ENCODE measurements at regions not wholly inside any gene's neighbourhood (a gene's known extent, or its start where the extent isn't known, plus 50 kb on each side); places are given as distances from the start of the nearest gene placed in this dataset.

GRCh38 chr5:17089001-17089400 lies 128.4 kb upstream of the BASP1 start (continued):
- TF ChIP-seq, protein P1, sequence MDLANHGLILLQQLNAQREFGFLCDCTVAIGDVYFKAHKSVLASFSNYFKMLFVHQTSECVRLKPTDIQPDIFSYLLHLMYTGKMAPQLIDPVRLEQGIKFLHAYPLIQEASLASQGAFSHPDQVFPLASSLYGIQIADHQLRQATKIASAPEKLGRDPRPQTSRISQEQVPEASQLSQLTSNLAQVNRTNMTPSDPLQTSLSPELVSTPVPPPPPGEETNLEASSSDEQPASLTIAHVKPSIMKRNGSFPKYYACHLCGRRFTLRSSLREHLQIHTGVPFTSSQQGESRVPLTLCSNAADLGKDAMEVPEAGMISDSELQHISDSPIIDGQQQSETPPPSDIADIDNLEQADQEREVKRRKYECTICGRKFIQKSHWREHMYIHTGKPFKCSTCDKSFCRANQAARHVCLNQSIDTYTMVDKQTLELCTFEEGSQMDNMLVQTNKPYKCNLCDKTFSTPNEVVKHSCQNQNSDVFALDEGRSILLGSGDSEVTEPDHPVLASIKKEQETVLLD (IDR thresholded peaks at IDR 0.05) = no peak
- TF ChIP-seq SMAD2 (IDR thresholded peaks at IDR 0.05; ENCODE audit: low read depth, low read length) (no peak), ZNF699 (CRISPR knock-in tag; IDR thresholded peaks at IDR 0.05; ENCODE audit: insufficient replicate concordance) (no peak), BCOR (IDR thresholded peaks at IDR 0.05) (no peak), TGIF2 (CRISPR knock-in tag; IDR thresholded peaks at IDR 0.05) (no peak), ZNF263 (CRISPR knock-in tag; IDR thresholded peaks at IDR 0.05; ENCODE audit: borderline replicate concordance) (no peak), HNRNPH1 (optimal IDR thresholded peaks at IDR 0.05; ENCODE audit: low read depth, low read length) (no peak), MCM2 (IDR thresholded peaks at IDR 0.05; ENCODE audit: low read depth) (no peak), THRB (CRISPR knock-in tag; conservative IDR thresholded peaks at IDR 0.05) (no peak), CC2D1A (IDR thresholded peaks at IDR 0.05) (no peak)
- TF ChIP-seq, protein P2, sequence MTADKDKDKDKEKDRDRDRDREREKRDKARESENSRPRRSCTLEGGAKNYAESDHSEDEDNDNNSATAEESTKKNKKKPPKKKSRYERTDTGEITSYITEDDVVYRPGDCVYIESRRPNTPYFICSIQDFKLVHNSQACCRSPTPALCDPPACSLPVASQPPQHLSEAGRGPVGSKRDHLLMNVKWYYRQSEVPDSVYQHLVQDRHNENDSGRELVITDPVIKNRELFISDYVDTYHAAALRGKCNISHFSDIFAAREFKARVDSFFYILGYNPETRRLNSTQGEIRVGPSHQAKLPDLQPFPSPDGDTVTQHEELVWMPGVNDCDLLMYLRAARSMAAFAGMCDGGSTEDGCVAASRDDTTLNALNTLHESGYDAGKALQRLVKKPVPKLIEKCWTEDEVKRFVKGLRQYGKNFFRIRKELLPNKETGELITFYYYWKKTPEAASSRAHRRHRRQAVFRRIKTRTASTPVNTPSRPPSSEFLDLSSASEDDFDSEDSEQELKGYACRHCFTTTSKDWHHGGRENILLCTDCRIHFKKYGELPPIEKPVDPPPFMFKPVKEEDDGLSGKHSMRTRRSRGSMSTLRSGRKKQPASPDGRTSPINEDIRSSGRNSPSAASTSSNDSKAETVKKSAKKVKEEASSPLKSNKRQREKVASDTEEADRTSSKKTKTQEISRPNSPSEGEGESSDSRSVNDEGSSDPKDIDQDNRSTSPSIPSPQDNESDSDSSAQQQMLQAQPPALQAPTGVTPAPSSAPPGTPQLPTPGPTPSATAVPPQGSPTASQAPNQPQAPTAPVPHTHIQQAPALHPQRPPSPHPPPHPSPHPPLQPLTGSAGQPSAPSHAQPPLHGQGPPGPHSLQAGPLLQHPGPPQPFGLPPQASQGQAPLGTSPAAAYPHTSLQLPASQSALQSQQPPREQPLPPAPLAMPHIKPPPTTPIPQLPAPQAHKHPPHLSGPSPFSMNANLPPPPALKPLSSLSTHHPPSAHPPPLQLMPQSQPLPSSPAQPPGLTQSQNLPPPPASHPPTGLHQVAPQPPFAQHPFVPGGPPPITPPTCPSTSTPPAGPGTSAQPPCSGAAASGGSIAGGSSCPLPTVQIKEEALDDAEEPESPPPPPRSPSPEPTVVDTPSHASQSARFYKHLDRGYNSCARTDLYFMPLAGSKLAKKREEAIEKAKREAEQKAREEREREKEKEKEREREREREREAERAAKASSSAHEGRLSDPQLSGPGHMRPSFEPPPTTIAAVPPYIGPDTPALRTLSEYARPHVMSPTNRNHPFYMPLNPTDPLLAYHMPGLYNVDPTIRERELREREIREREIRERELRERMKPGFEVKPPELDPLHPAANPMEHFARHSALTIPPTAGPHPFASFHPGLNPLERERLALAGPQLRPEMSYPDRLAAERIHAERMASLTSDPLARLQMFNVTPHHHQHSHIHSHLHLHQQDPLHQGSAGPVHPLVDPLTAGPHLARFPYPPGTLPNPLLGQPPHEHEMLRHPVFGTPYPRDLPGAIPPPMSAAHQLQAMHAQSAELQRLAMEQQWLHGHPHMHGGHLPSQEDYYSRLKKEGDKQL (CRISPR knock-in tag; IDR thresholded peaks at IDR 0.05; ENCODE audit: borderline replicate concordance) = no peak
- TF ChIP-seq, protein P3, sequence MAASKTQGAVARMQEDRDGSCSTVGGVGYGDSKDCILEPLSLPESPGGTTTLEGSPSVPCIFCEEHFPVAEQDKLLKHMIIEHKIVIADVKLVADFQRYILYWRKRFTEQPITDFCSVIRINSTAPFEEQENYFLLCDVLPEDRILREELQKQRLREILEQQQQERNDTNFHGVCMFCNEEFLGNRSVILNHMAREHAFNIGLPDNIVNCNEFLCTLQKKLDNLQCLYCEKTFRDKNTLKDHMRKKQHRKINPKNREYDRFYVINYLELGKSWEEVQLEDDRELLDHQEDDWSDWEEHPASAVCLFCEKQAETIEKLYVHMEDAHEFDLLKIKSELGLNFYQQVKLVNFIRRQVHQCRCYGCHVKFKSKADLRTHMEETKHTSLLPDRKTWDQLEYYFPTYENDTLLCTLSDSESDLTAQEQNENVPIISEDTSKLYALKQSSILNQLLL (CRISPR knock-in tag; IDR thresholded peaks at IDR 0.05; ENCODE audit: borderline replicate concordance) = no peak
- TF ChIP-seq, protein P4, sequence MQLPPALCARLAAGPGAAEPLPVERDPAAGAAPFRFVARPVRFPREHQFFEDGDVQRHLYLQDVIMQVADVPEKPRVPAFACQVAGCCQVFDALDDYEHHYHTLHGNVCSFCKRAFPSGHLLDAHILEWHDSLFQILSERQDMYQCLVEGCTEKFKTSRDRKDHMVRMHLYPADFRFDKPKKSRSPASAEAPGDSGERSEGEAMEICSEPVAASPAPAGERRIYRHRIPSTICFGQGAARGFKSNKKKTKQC (CRISPR knock-in tag; IDR thresholded peaks at IDR 0.05) = no peak
